ENCODE measurements at regions not wholly inside any gene's neighbourhood (a gene's known extent, or its start where the extent isn't known, plus 50 kb on each side); places are given as distances from the start of the nearest gene placed in this dataset.

GRCh38 chr14:23800811-23801210, 152.8 kb upstream of the DHRS4 start:
- Mint-ChIP-seq H3K27ac (no peak overlapping the region), H3K27me3 (peaks cover 17% of the 10 kb centered on the region), H3K4me3 (no peak overlapping the region), H3K9me3 (ENCODE audit: insufficient read depth) (peaks cover 3% of the 10 kb centered on the region), H3K4me1 (no peaks in the 10 kb centered on the region)
- intact Hi-C loops (cut with micrococcal nuclease), result no loop called here
- ATAC-seq (ENCODE audit: low read depth), result no peak
- Histone ChIP-seq H3K79me2 (ENCODE audit: control insufficient read depth, insufficient read depth, low read length) (no peaks in the 10 kb centered on the region), H3K9ac (ENCODE audit: low read length) (no peak overlapping the region), H2AFZ (ENCODE audit: insufficient read depth, low read depth, low read length, poor library complexity, severe bottlenecking) (no peak overlapping the region), H3K36me3 (replicated peaks in 1 of 2; ENCODE audit: control extremely low read depth in 1 of 2, control insufficient read depth in 1 of 2, extremely low read depth in 1 of 2, insufficient read depth in 2 of 2, low read length in 1 of 2) (no peaks in the 10 kb centered on the region), H4K20me1 (ENCODE audit: control insufficient read depth, insufficient read depth, low read length, poor library complexity, severe bottlenecking) (no peaks in the 10 kb centered on the region), H3K27me3 (replicated peaks in 1 of 4; ENCODE audit: control extremely low read depth in 1 of 4, control insufficient read depth in 3 of 4, insufficient read depth in 4 of 4, low read length in 3 of 4) (peaks cover 0 to 8% (median 1%) of the 10 kb centered on the region in 4 experiments), H3K27ac (ENCODE audit: low read length in 2 of 2) (no peak overlapping the region), H3K4me2 (replicated peaks; ENCODE audit: low read depth, low read length, poor library complexity, severe bottlenecking) (no peak overlapping the region), H3K4me3 (ENCODE audit: control extremely low read depth in 1 of 5, extremely low read depth in 1 of 5, insufficient read depth in 1 of 5, low read depth in 2 of 5, low read length in 4 of 5) (no peak overlapping the region), H3K4me1 (ENCODE audit: control insufficient read depth in 2 of 2, insufficient read depth in 2 of 2, low read length in 2 of 2) (no peaks in the 10 kb centered on the region), H3K9me3 (ENCODE audit: control extremely low read depth in 1 of 3, control insufficient read depth in 2 of 3, insufficient read depth in 1 of 3, low read length in 2 of 3) (peaks cover 0 to 8% (median 6%) of the 10 kb centered on the region in 3 donors)
- CTCF ChIA-PET, result no interaction called here
- POLR2A ChIA-PET, result no interaction called here
- DNase-seq, result no peak
- no peak for TF ChIP-seq EZH2 (IDR thresholded peaks at IDR 0.05; ENCODE audit: borderline replicate concordance, insufficient read depth, low read depth, low read length, poor library complexity, severe bottlenecking)
- TF ChIP-seq CTCF (IDR thresholded peaks at IDR 0.05), result no peak
- WGBS (ENCODE audit: insufficient coverage), result 58% methylated on average over 2 of the region's 3 CpGs

- no peak overlapping the region for H3K4me3 Mint-ChIP-seq
- no peak overlapping the region for H3K27ac Mint-ChIP-seq
- no peaks in the 10 kb centered on the region for H3K79me2 ChIP-seq (ENCODE audit: control insufficient read depth, insufficient read depth, low read length)
- no peak overlapping the region for H2AFZ ChIP-seq (ENCODE audit: insufficient read depth, low read depth, low read length, poor library complexity, severe bottlenecking)
- H3K9me3 ChIP-seq (ENCODE audit: control extremely low read depth in 1 of 3, control insufficient read depth in 2 of 3, insufficient read depth in 1 of 3, low read length in 2 of 3), result peaks cover 0 to 8% (median 6%) of the 10 kb centered on the region in 3 donors
- H3K9ac ChIP-seq (ENCODE audit: low read length), result no peak overlapping the region
- no peak overlapping the region for H3K4me2 ChIP-seq (replicated peaks; ENCODE audit: low read depth, low read length, poor library complexity, severe bottlenecking)
- intact Hi-C loops (cut with micrococcal nuclease), result no loop called here
- peaks cover 3% of the 10 kb centered on the region for H3K9me3 Mint-ChIP-seq (ENCODE audit: insufficient read depth)
- H3K36me3 ChIP-seq (replicated peaks in 1 of 2; ENCODE audit: control extremely low read depth in 1 of 2, control insufficient read depth in 1 of 2, extremely low read depth in 1 of 2, insufficient read depth in 2 of 2, low read length in 1 of 2), result no peaks in the 10 kb centered on the region
- H3K4me1 ChIP-seq (ENCODE audit: control insufficient read depth in 2 of 2, insufficient read depth in 2 of 2, low read length in 2 of 2), result no peaks in the 10 kb centered on the region
- ChIA-PET CTCF (no interaction called here), POLR2A (no interaction called here)
- ATAC-seq (ENCODE audit: low read depth) (no peak), DNase-seq (no peak)
- no peaks in the 10 kb centered on the region for H4K20me1 ChIP-seq (ENCODE audit: control insufficient read depth, insufficient read depth, low read length, poor library complexity, severe bottlenecking)
- no peak overlapping the region for H3K4me3 ChIP-seq (ENCODE audit: control extremely low read depth in 1 of 5, extremely low read depth in 1 of 5, insufficient read depth in 1 of 5, low read depth in 2 of 5, low read length in 4 of 5)
- H3K27me3 Mint-ChIP-seq, result peaks cover 17% of the 10 kb centered on the region
- H3K4me1 Mint-ChIP-seq, result no peaks in the 10 kb centered on the region
- TF ChIP-seq EZH2 (IDR thresholded peaks at IDR 0.05; ENCODE audit: borderline replicate concordance, insufficient read depth, low read depth, low read length, poor library complexity, severe bottlenecking) (no peak), CTCF (IDR thresholded peaks at IDR 0.05) (no peak)
- WGBS (ENCODE audit: insufficient coverage), result 89% methylated on average over 1 of the region's 2 CpGs
- H3K27me3 ChIP-seq (replicated peaks in 1 of 4; ENCODE audit: control extremely low read depth in 1 of 4, control insufficient read depth in 3 of 4, insufficient read depth in 4 of 4, low read length in 3 of 4), result peaks cover 0 to 8% (median 1%) of the 10 kb centered on the region in 4 experiments
- H3K27ac ChIP-seq (ENCODE audit: low read length in 2 of 2), result no peak overlapping the region
Measured at GRCh38 chr14:23801766-23802165, 151.8 kb upstream of the DHRS4 start.

All from B cell (primary cell).